ENCODE measurements at regions not wholly inside any gene's neighbourhood (a gene's known extent, or its start where the extent isn't known, plus 50 kb on each side); places are given as distances from the start of the nearest gene placed in this dataset.

DNA sequence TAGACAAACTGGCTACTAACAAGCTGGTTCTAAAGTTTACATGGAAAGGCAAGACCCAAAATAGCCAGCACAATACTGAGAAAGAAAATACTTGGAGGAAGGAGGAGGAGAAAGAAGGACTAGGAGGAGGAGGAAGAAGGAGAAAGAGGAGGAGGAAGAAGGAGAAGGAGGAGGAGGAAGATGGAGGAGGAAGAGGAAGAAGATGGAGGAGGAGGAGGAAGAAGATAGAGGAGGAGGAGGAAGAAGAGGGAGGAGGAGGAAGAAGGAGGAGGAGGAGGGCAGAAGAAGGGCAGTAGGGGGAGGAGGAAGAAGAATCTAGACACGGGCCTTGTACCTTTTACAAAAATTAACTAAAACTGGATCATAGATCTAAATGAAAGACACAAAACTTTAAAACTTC is 92.6 kb downstream of the METTL4 start:
- H3K9ac ChIP-seq (ENCODE audit: low read depth, low read length): no peak overlapping the region
- DNase-seq (no peak), ATAC-seq (ENCODE audit: insufficient read depth, low read depth) (no peak)
- H3K27me3 ChIP-seq (ENCODE audit: insufficient read depth, low read length, poor library complexity): peaks cover 18% of the 10 kb centered on the region
- H3K4me3 ChIP-seq (ENCODE audit: low read depth in 1 of 2, low read length in 2 of 2): no peak overlapping the region
- no peaks in the 10 kb centered on the region for H3K9me3 ChIP-seq (ENCODE audit: insufficient read depth, low read length, severe bottlenecking)
- no peaks in the 10 kb centered on the region for H3K4me1 ChIP-seq (ENCODE audit: insufficient read depth, low read length)
- H4K20me1 ChIP-seq (ENCODE audit: insufficient read depth, low read length): no peaks in the 10 kb centered on the region
- no peaks in the 10 kb centered on the region for H3K79me2 ChIP-seq (ENCODE audit: insufficient read depth, low read length)
- H2AFZ ChIP-seq (ENCODE audit: low read depth, low read length): no peak overlapping the region
- no peak overlapping the region for H3K4me2 ChIP-seq (ENCODE audit: insufficient read depth, low read length)
- no peaks in the 10 kb centered on the region for H3K36me3 ChIP-seq (ENCODE audit: insufficient read depth, low read length)
- TF ChIP-seq EZH2 (IDR thresholded peaks at IDR 0.05; ENCODE audit: borderline replicate concordance, low read depth, low read length, severe bottlenecking): no peak
- TF ChIP-seq, protein P1, sequence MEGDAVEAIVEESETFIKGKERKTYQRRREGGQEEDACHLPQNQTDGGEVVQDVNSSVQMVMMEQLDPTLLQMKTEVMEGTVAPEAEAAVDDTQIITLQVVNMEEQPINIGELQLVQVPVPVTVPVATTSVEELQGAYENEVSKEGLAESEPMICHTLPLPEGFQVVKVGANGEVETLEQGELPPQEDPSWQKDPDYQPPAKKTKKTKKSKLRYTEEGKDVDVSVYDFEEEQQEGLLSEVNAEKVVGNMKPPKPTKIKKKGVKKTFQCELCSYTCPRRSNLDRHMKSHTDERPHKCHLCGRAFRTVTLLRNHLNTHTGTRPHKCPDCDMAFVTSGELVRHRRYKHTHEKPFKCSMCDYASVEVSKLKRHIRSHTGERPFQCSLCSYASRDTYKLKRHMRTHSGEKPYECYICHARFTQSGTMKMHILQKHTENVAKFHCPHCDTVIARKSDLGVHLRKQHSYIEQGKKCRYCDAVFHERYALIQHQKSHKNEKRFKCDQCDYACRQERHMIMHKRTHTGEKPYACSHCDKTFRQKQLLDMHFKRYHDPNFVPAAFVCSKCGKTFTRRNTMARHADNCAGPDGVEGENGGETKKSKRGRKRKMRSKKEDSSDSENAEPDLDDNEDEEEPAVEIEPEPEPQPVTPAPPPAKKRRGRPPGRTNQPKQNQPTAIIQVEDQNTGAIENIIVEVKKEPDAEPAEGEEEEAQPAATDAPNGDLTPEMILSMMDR (IDR thresholded peaks at IDR 0.05; ENCODE audit: borderline replicate concordance, extremely low read depth, low read length, poor library complexity, severe bottlenecking): no peak
- no peak overlapping the region for H3K27ac ChIP-seq (ENCODE audit: low read length)

DNA sequence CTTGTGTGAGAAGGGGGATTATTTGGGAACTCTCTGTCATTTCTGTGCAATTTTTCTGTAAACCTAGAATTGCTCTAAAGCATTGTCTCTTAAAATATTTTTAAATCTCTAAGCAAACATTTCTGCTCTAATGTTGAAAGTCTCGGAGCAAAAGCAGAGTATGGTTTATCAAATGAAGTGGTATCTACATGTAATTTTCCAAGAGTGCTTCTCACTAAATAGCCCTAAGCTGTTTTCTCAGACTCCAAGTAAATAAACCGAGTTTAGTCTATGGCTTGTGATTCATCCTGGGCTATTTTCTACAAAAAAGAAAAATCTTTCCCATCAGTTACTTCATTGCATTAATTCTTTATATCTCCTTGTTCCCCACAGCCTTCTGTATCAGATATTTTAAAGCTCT is 90.8 kb downstream of the METTL4 start:
- H3K36me3 ChIP-seq (ENCODE audit: insufficient read depth, low read length): no peaks in the 10 kb centered on the region
- no peak overlapping the region for H3K4me2 ChIP-seq (ENCODE audit: insufficient read depth, low read length)
- H4K20me1 ChIP-seq (ENCODE audit: insufficient read depth, low read length): no peaks in the 10 kb centered on the region
- ATAC-seq (ENCODE audit: insufficient read depth, low read depth) (no peak), DNase-seq (no peak)
- TF ChIP-seq EZH2 (IDR thresholded peaks at IDR 0.05; ENCODE audit: borderline replicate concordance, low read depth, low read length, severe bottlenecking): no peak
- TF ChIP-seq, protein P1 (IDR thresholded peaks at IDR 0.05; ENCODE audit: borderline replicate concordance, extremely low read depth, low read length, poor library complexity, severe bottlenecking): no peak
- H3K4me3 ChIP-seq (ENCODE audit: low read depth in 1 of 2, low read length in 2 of 2): no peak overlapping the region
- H3K27ac ChIP-seq (ENCODE audit: low read length): no peak overlapping the region
- H2AFZ ChIP-seq (ENCODE audit: low read depth, low read length): no peak overlapping the region
- H3K9ac ChIP-seq (ENCODE audit: low read depth, low read length): no peak overlapping the region
- no peaks in the 10 kb centered on the region for H3K9me3 ChIP-seq (ENCODE audit: insufficient read depth, low read length, severe bottlenecking)
- H3K79me2 ChIP-seq (ENCODE audit: insufficient read depth, low read length): no peaks in the 10 kb centered on the region
- H3K27me3 ChIP-seq (ENCODE audit: insufficient read depth, low read length, poor library complexity): peaks cover 18% of the 10 kb centered on the region
- no peaks in the 10 kb centered on the region for H3K4me1 ChIP-seq (ENCODE audit: insufficient read depth, low read length)

DNA sequence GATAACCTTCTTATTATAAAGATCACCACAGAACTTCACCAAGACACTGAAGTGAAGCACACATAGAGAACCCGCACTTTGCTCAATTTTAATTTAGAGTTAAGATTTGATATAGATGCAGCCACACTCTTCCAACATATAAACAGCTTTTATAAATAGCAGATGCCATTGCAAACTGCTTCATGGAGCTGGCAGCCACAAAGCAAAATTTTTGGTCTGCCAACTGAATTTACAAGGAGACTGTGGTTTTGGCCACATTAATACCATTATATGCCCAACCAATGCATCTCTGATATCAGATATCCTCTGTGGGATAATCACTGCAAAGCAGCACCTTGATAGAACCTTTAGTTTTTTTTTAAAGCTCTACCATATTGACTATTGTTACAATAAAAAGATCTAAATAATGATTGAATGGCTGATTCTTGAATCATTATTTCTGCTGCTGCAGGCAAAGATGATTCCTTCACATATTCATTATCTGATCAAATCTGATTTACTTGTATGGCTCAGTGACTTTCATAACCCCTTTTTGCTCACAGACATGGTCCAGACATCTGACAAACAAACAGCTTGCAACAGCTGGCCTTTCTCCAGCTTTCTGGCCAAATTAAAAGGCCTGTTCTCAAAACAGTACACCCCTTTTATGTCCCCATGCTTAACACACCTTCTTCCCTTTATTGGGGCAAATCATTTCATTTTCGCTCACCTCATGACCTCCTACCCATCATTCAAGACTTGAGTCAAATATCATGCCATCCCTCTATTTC is 88.4 kb downstream of the METTL4 start:
- no peak overlapping the region for H3K27ac ChIP-seq (ENCODE audit: low read length)
- ATAC-seq (ENCODE audit: insufficient read depth, low read depth) (no peak), DNase-seq (no peak)
- no peak overlapping the region for H3K4me2 ChIP-seq (ENCODE audit: insufficient read depth, low read length)
- no peaks in the 10 kb centered on the region for H3K36me3 ChIP-seq (ENCODE audit: insufficient read depth, low read length)
- TF ChIP-seq, protein P1 (IDR thresholded peaks at IDR 0.05; ENCODE audit: borderline replicate concordance, extremely low read depth, low read length, poor library complexity, severe bottlenecking): no peak
- no peak for TF ChIP-seq EZH2 (IDR thresholded peaks at IDR 0.05; ENCODE audit: borderline replicate concordance, low read depth, low read length, severe bottlenecking)
- H3K9me3 ChIP-seq (ENCODE audit: insufficient read depth, low read length, severe bottlenecking): no peaks in the 10 kb centered on the region
- H3K27me3 ChIP-seq (ENCODE audit: insufficient read depth, low read length, poor library complexity): peaks cover 15% of the 10 kb centered on the region
- no peaks in the 10 kb centered on the region for H3K79me2 ChIP-seq (ENCODE audit: insufficient read depth, low read length)
- H3K9ac ChIP-seq (ENCODE audit: low read depth, low read length): no peak overlapping the region
- no peak overlapping the region for H3K4me3 ChIP-seq (ENCODE audit: low read depth in 1 of 2, low read length in 2 of 2)
- H4K20me1 ChIP-seq (ENCODE audit: insufficient read depth, low read length): no peaks in the 10 kb centered on the region
- H3K4me1 ChIP-seq (ENCODE audit: insufficient read depth, low read length): no peaks in the 10 kb centered on the region
- H2AFZ ChIP-seq (ENCODE audit: low read depth, low read length): no peak overlapping the region

Measured in DND-41 (cell line).